SK-N-SH (cell line): ENCODE measurements at regions not wholly inside any gene's neighbourhood (a gene's known extent, or its start where the extent isn't known, plus 50 kb on each side); places are given as distances from the start of the nearest gene placed in this dataset.

Source experiments
- CTCF ChIA-PET: fragments of 300-600, 350-600 bp; formaldehyde crosslinking; extraction: SDS; loops from one replicate; lab custom pipeline; 2021; lab: Yijun Ruan, JAX
- POLR2A ChIA-PET: fragments of 350-600 bp; sonication (Branson Sonifier 250); formaldehyde crosslinking; extraction: SDS; loops from one replicate; lab custom pipeline; 2020; ENCODE audit warnings: antibody characterized with exemption, inconsistent platforms; lab: Yijun Ruan, JAX
- DNase-seq: peaks from one replicate; pipeline ENCODE4 v3.0.0; 2012
- H2AFZ ChIP-seq: fragments of 200-600 bp; sonication (generic); 2 replicates; pipeline ENCODE4 v1.8.1; 2016; ENCODE audit warnings: antibody characterized with exemption, mild to moderate bottlenecking, low read depth
- H3F3A ChIP-seq: fragments of 200-600 bp; sonication (generic); replicated peaks from 2 replicates; pipeline ENCODE3; 2016; ENCODE audit warnings: antibody characterized with exemption, mild to moderate bottlenecking; ENCODE audit not compliant: insufficient read depth
- H3K27ac ChIP-seq, 2 experiments: fragments of 200-500 bp in 1 of 2; fragments of 200-600 bp in 1 of 2; sonication (Bioruptor generic) in 1 of 2; sonication (generic), shearing (Covaris generic) in 1 of 2; 2 replicates each; pipeline versions ENCODE4 v1.5.1 to v1.6.1; 2014 to 2016; ENCODE audit warnings: low read depth in 2 of 2, inconsistent platforms in 1 of 2, low read length in 1 of 2, mild to moderate bottlenecking in 1 of 2, mixed read lengths in 1 of 2
- H3K27me3 ChIP-seq: fragments of 200-600 bp; sonication (generic), shearing (Covaris generic); 2 replicates; pipeline ENCODE4 v1.6.1; 2016; ENCODE audit warnings: mixed run types; ENCODE audit not compliant: insufficient read depth
- H3K36me3 ChIP-seq, 2 experiments: fragments of 200-500 bp in 1 of 2; fragments of 200-600 bp in 1 of 2; sonication (Bioruptor generic) in 1 of 2; sonication (generic) in 1 of 2; replicated peaks in 1 of 2; 2 replicates each; pipeline versions ENCODE3 to v1.5.1; 2014 to 2016; ENCODE audit warnings: low read length in 1 of 2, mild to moderate bottlenecking in 1 of 2; ENCODE audit not compliant: insufficient read depth in 2 of 2, control insufficient read depth in 1 of 2
- H3K4me1 ChIP-seq, 2 experiments: fragments of 200-500 bp in 1 of 2; fragments of 200-600 bp in 1 of 2; sonication (Bioruptor generic) in 1 of 2; sonication (generic), shearing (Covaris generic) in 1 of 2; 2 replicates each; pipeline versions ENCODE4 v1.5.1 to v1.6.1; 2014 to 2016; ENCODE audit warnings: low read depth in 1 of 2, low read length in 1 of 2, mixed run types in 1 of 2; ENCODE audit not compliant: insufficient read depth in 2 of 2, control insufficient read depth in 1 of 2
- H3K4me2 ChIP-seq: fragments of 200-600 bp; sonication (generic), shearing (Covaris generic); 2 replicates; pipeline ENCODE4 v1.6.1; 2017; ENCODE audit warnings: mixed run types
- H3K4me3 ChIP-seq, 2 experiments: fragments of 200-500 bp in 1 of 2; fragments of 200-600 bp in 1 of 2; sonication (Bioruptor generic) in 1 of 2; sonication (generic), shearing (Covaris generic) in 1 of 2; 2 replicates each; pipeline versions ENCODE4 v1.5.1 to v1.8.1; 2014 to 2016; ENCODE audit warnings: low read depth in 2 of 2, inconsistent platforms in 1 of 2, low read length in 1 of 2, mild to moderate bottlenecking in 1 of 2, mixed read lengths in 1 of 2, moderate library complexity in 1 of 2
- H3K79me2 ChIP-seq: fragments of 200-600 bp; sonication (generic); 2 replicates; pipeline ENCODE4 v1.8.1; 2017; ENCODE audit warnings: mild to moderate bottlenecking; ENCODE audit not compliant: insufficient read depth
- H3K9ac ChIP-seq: fragments of 200-600 bp; sonication (generic); 2 replicates; pipeline ENCODE4 v1.6.1; 2017; ENCODE audit warnings: mixed run types
- H3K9me2 ChIP-seq: fragments of 200-600 bp; sonication (generic); 2 replicates; pipeline ENCODE4 v1.6.1; 2017; ENCODE audit warnings: mixed run types
- H3K9me3 ChIP-seq: fragments of 200-600 bp; sonication (generic); 2 replicates; pipeline ENCODE4 v1.6.1; 2017; ENCODE audit warnings: mixed run types, mild to moderate bottlenecking, moderate library complexity
- H4K20me1 ChIP-seq: fragments of 200-600 bp; sonication (generic); 2 replicates; pipeline ENCODE4 v1.6.1; 2017; ENCODE audit warnings: mild to moderate bottlenecking, mixed run types; ENCODE audit not compliant: insufficient read depth
- EP300 ChIP-seq, 2 experiments: IDR thresholded peaks; 2 replicates each; pipeline versions ENCODE4 v1.4.0 to v1.6.1; 2012; ENCODE audit warnings: borderline replicate concordance in 1 of 2, low read depth in 1 of 2, low read length in 1 of 2
- EZH2phosphoT487 ChIP-seq: fragments of 200-600 bp; sonication (generic); IDR thresholded peaks from 2 replicates; pipeline ENCODE4 v1.6.1; 2017; ENCODE audit warnings: low read depth, mixed run types, mild to moderate bottlenecking, antibody characterized with exemption, moderate library complexity, borderline replicate concordance
- FOSL2 ChIP-seq: IDR thresholded peaks from 2 replicates; pipeline ENCODE4 v1.4.0; 2012; ENCODE audit warnings: low read depth, mild to moderate bottlenecking, moderate library complexity, borderline replicate concordance
- FOXJ3 ChIP-seq: sonication (generic); formaldehyde crosslinking; IDR thresholded peaks from 2 replicates; pipeline ENCODE4 v1.5.1; 2020; ENCODE audit warnings: mild to moderate bottlenecking, missing genetic modification reagents
- GABPA ChIP-seq: IDR thresholded peaks from 2 replicates; pipeline ENCODE4 v1.4.0; 2012; ENCODE audit warnings: low read depth, mild to moderate bottlenecking
- GATA2 ChIP-seq: sonication (generic); formaldehyde crosslinking; IDR thresholded peaks from 2 replicates; pipeline ENCODE4 v1.5.0; 2020; ENCODE audit warnings: mild to moderate bottlenecking, missing genetic modification reagents
- NFIC ChIP-seq: IDR thresholded peaks from 2 replicates; pipeline ENCODE4 v1.4.0; 2012; ENCODE audit warnings: borderline replicate concordance
- NRF1 ChIP-seq: IDR thresholded peaks from 2 replicates; pipeline ENCODE4 v1.6.1; 2012; ENCODE audit warnings: low read depth, mild to moderate bottlenecking, low read length
- USF1 ChIP-seq: IDR thresholded peaks from 2 replicates; pipeline ENCODE4 v1.4.0; 2012; ENCODE audit warnings: low read depth, borderline replicate concordance
- WGBS: methylation state at CpG from one replicate; pipeline ENCODE4 v1.1.6; 2017; ENCODE audit warnings: low lambda C conversion rate; 5-methylcytosine and 5-hydroxymethylcytosine counted together
- TF ChIP-seq, protein P1 (sequence below): fragments of 200-600 bp; sonication (generic); IDR thresholded peaks from 2 replicates; pipeline ENCODE4 v1.6.1; 2017; ENCODE audit warnings: antibody characterized with exemption, mild to moderate bottlenecking, moderate library complexity

GRCh38 chr4:188657365-188657764 lies 518.1 kb downstream of the TRIML1 start:
- WGBS = 38% methylated on average over 5 of the region's 5 CpGs
- Histone ChIP-seq H3K27ac (no peak overlapping the region), H3K9me2 (no peaks in the 10 kb centered on the region), H3K36me3 (no peaks in the 10 kb centered on the region), H3K4me2 (no peak overlapping the region), H3K4me3 (no peak overlapping the region), H3F3A (no peaks in the 10 kb centered on the region), H3K79me2 (no peaks in the 10 kb centered on the region), H2AFZ (no peak overlapping the region), H3K9ac (no peak overlapping the region), H4K20me1 (no peaks in the 10 kb centered on the region), H3K4me1 (peaks cover 0 to 4% of the 10 kb centered on the region in 2 experiments; a peak in 1 of 4 replicates), H3K9me3 (no peaks in the 10 kb centered on the region), H3K27me3 (no peaks in the 10 kb centered on the region)
- DNase-seq = no peak
- TF ChIP-seq GATA2 (CRISPR knock-in tag) (no peak), GABPA (no peak), EP300 (IDR thresholded peaks at IDR 0.05; ENCODE audit: borderline replicate concordance in 1 of 2, low read depth in 1 of 2, low read length in 1 of 2) (no peak), NFIC (no peak), FOSL2 (no peak), EZH2phosphoT487 (no peak), USF1 (no peak), FOXJ3 (CRISPR knock-in tag) (no peak)
- ChIA-PET CTCF (interaction anchor here (0.8 kb wide), 1 partner anchor 27 kb away, joined by 3 read pairs; no protein-coding TSS in a partner anchor), POLR2A (no interaction called here)

- 77% methylated on average over 13 of the region's 48 CpGs for WGBS
- H2AFZ ChIP-seq = no peak overlapping the region
- no peaks in the 10 kb centered on the region for H3K79me2 ChIP-seq
- no peaks in the 10 kb centered on the region for H4K20me1 ChIP-seq
- DNase-seq = no peak
- H3K36me3 ChIP-seq = no peaks in the 10 kb centered on the region
- H3K27me3 ChIP-seq = no peaks in the 10 kb centered on the region
- H3K4me3 ChIP-seq = no peak overlapping the region
- no peak overlapping the region for H3K4me2 ChIP-seq
- CTCF ChIA-PET = no interaction called here
- H3K9ac ChIP-seq = no peak overlapping the region
- TF ChIP-seq NRF1 = no peak
- TF ChIP-seq, protein P1, sequence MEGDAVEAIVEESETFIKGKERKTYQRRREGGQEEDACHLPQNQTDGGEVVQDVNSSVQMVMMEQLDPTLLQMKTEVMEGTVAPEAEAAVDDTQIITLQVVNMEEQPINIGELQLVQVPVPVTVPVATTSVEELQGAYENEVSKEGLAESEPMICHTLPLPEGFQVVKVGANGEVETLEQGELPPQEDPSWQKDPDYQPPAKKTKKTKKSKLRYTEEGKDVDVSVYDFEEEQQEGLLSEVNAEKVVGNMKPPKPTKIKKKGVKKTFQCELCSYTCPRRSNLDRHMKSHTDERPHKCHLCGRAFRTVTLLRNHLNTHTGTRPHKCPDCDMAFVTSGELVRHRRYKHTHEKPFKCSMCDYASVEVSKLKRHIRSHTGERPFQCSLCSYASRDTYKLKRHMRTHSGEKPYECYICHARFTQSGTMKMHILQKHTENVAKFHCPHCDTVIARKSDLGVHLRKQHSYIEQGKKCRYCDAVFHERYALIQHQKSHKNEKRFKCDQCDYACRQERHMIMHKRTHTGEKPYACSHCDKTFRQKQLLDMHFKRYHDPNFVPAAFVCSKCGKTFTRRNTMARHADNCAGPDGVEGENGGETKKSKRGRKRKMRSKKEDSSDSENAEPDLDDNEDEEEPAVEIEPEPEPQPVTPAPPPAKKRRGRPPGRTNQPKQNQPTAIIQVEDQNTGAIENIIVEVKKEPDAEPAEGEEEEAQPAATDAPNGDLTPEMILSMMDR = peak; percentile 14; the same call in 1 of the 2 replicates
- TF ChIP-seq, all 33 proteins: peak for 1
- H3K9me2 ChIP-seq = no peaks in the 10 kb centered on the region
- POLR2A ChIA-PET = no interaction called here
- H3K4me1 ChIP-seq = no peaks in the 10 kb centered on the region
- H3K9me3 ChIP-seq = no peaks in the 10 kb centered on the region
- no peak overlapping the region for H3K27ac ChIP-seq
- no peaks in the 10 kb centered on the region for H3F3A ChIP-seq
Observed at GRCh38 chr4:188658958-188659522, 519.8 kb downstream of the TRIML1 start.
